SK-N-SH (cell line): ENCODE measurements at regions not wholly inside any gene's neighbourhood (a gene's known extent, or its start where the extent isn't known, plus 50 kb on each side); places are given as distances from the start of the nearest gene placed in this dataset.

Experiments
- CTCF ChIA-PET: fragments of 300-600, 350-600 bp; formaldehyde crosslinking; extraction: SDS; loops from one replicate; lab custom pipeline; 2021; lab: Yijun Ruan, JAX
- POLR2A ChIA-PET: fragments of 350-600 bp; sonication (Branson Sonifier 250); formaldehyde crosslinking; extraction: SDS; loops from one replicate; lab custom pipeline; 2020; ENCODE audit warnings: antibody characterized with exemption, inconsistent platforms; lab: Yijun Ruan, JAX
- DNase-seq: peaks from one replicate; pipeline ENCODE4 v3.0.0; 2012
- H2AFZ ChIP-seq: fragments of 200-600 bp; sonication (generic); 2 replicates; pipeline ENCODE4 v1.8.1; 2016; ENCODE audit warnings: antibody characterized with exemption, mild to moderate bottlenecking, low read depth
- H3F3A ChIP-seq: fragments of 200-600 bp; sonication (generic); replicated peaks from 2 replicates; pipeline ENCODE3; 2016; ENCODE audit warnings: antibody characterized with exemption, mild to moderate bottlenecking; ENCODE audit not compliant: insufficient read depth
- H3K27ac ChIP-seq, 2 experiments: fragments of 200-500 bp in 1 of 2; fragments of 200-600 bp in 1 of 2; sonication (Bioruptor generic) in 1 of 2; sonication (generic), shearing (Covaris generic) in 1 of 2; 2 replicates each; pipeline versions ENCODE4 v1.5.1 to v1.6.1; 2014 to 2016; ENCODE audit warnings: low read depth in 2 of 2, inconsistent platforms in 1 of 2, low read length in 1 of 2, mild to moderate bottlenecking in 1 of 2, mixed read lengths in 1 of 2
- H3K27me3 ChIP-seq: fragments of 200-600 bp; sonication (generic), shearing (Covaris generic); 2 replicates; pipeline ENCODE4 v1.6.1; 2016; ENCODE audit warnings: mixed run types; ENCODE audit not compliant: insufficient read depth
- H3K36me3 ChIP-seq, 2 experiments: fragments of 200-500 bp in 1 of 2; fragments of 200-600 bp in 1 of 2; sonication (Bioruptor generic) in 1 of 2; sonication (generic) in 1 of 2; replicated peaks in 1 of 2; 2 replicates each; pipeline versions ENCODE3 to v1.5.1; 2014 to 2016; ENCODE audit warnings: low read length in 1 of 2, mild to moderate bottlenecking in 1 of 2; ENCODE audit not compliant: insufficient read depth in 2 of 2, control insufficient read depth in 1 of 2
- H3K4me1 ChIP-seq, 2 experiments: fragments of 200-500 bp in 1 of 2; fragments of 200-600 bp in 1 of 2; sonication (Bioruptor generic) in 1 of 2; sonication (generic), shearing (Covaris generic) in 1 of 2; 2 replicates each; pipeline versions ENCODE4 v1.5.1 to v1.6.1; 2014 to 2016; ENCODE audit warnings: low read depth in 1 of 2, low read length in 1 of 2, mixed run types in 1 of 2; ENCODE audit not compliant: insufficient read depth in 2 of 2, control insufficient read depth in 1 of 2
- H3K4me2 ChIP-seq: fragments of 200-600 bp; sonication (generic), shearing (Covaris generic); 2 replicates; pipeline ENCODE4 v1.6.1; 2017; ENCODE audit warnings: mixed run types
- H3K4me3 ChIP-seq, 2 experiments: fragments of 200-500 bp in 1 of 2; fragments of 200-600 bp in 1 of 2; sonication (Bioruptor generic) in 1 of 2; sonication (generic), shearing (Covaris generic) in 1 of 2; 2 replicates each; pipeline versions ENCODE4 v1.5.1 to v1.8.1; 2014 to 2016; ENCODE audit warnings: low read depth in 2 of 2, inconsistent platforms in 1 of 2, low read length in 1 of 2, mild to moderate bottlenecking in 1 of 2, mixed read lengths in 1 of 2, moderate library complexity in 1 of 2
- H3K79me2 ChIP-seq: fragments of 200-600 bp; sonication (generic); 2 replicates; pipeline ENCODE4 v1.8.1; 2017; ENCODE audit warnings: mild to moderate bottlenecking; ENCODE audit not compliant: insufficient read depth
- H3K9ac ChIP-seq: fragments of 200-600 bp; sonication (generic); 2 replicates; pipeline ENCODE4 v1.6.1; 2017; ENCODE audit warnings: mixed run types
- H3K9me2 ChIP-seq: fragments of 200-600 bp; sonication (generic); 2 replicates; pipeline ENCODE4 v1.6.1; 2017; ENCODE audit warnings: mixed run types
- H3K9me3 ChIP-seq: fragments of 200-600 bp; sonication (generic); 2 replicates; pipeline ENCODE4 v1.6.1; 2017; ENCODE audit warnings: mixed run types, mild to moderate bottlenecking, moderate library complexity
- H4K20me1 ChIP-seq: fragments of 200-600 bp; sonication (generic); 2 replicates; pipeline ENCODE4 v1.6.1; 2017; ENCODE audit warnings: mild to moderate bottlenecking, mixed run types; ENCODE audit not compliant: insufficient read depth
- CTCF ChIP-seq: fragments of 200-600 bp; sonication (generic); IDR thresholded peaks from 2 replicates; pipeline ENCODE4 v1.6.1; 2017; ENCODE audit warnings: antibody characterized with exemption, mild to moderate bottlenecking, moderate library complexity
- GABPA ChIP-seq: IDR thresholded peaks from 2 replicates; pipeline ENCODE4 v1.4.0; 2012; ENCODE audit warnings: low read depth, mild to moderate bottlenecking
- GATA2 ChIP-seq: sonication (generic); formaldehyde crosslinking; IDR thresholded peaks from 2 replicates; pipeline ENCODE4 v1.5.0; 2020; ENCODE audit warnings: mild to moderate bottlenecking, missing genetic modification reagents
- MAX ChIP-seq: IDR thresholded peaks from 2 replicates; pipeline ENCODE4 v1.4.0; 2012; ENCODE audit warnings: low read depth
- MXI1 ChIP-seq: IDR thresholded peaks from 2 replicates; pipeline ENCODE4 v1.6.1; 2012; ENCODE audit warnings: mild to moderate bottlenecking, low read depth, low read length, improper control_type of control experiment
- RCOR1 ChIP-seq: fragments of 150-350 bp; IDR thresholded peaks from 2 replicates; pipeline ENCODE4 v1.6.1; 2017; ENCODE audit warnings: antibody characterized with exemption, low read length
- RXRA ChIP-seq: IDR thresholded peaks from 2 replicates; pipeline ENCODE4 v1.4.0; 2012; ENCODE audit warnings: low read depth, mild to moderate bottlenecking, borderline replicate concordance
- ZBTB33 ChIP-seq: IDR thresholded peaks from 2 replicates; pipeline ENCODE4 v1.4.0; 2012; ENCODE audit warnings: low read depth, borderline replicate concordance
- WGBS: methylation state at CpG from one replicate; pipeline ENCODE4 v1.1.6; 2017; ENCODE audit warnings: low lambda C conversion rate; 5-methylcytosine and 5-hydroxymethylcytosine counted together
- TF ChIP-seq, protein P1 (sequence below): fragments of 150-350 bp; IDR thresholded peaks from 2 replicates; pipeline ENCODE4 v1.6.1; 2016; ENCODE audit warnings: mild to moderate bottlenecking, low read depth, low read length
- TF ChIP-seq, protein P2 (sequence below): fragments of 150-350 bp; IDR thresholded peaks from 2 replicates; pipeline ENCODE4 v1.6.1; 2017; ENCODE audit warnings: antibody characterized with exemption, low read length, low read depth, borderline replicate concordance

GRCh38 chr9:108680946-108681345, 174.8 kb downstream of the ACTL7B start:
- ChIA-PET CTCF (no interaction called here), POLR2A (no interaction called here)
- no peaks in the 10 kb centered on the region for H4K20me1 ChIP-seq
- 7% methylated on average over 4 of the region's 4 CpGs for WGBS
- H3K27me3 ChIP-seq = peaks cover 7% of the 10 kb centered on the region; the same call in 1 of the 2 replicates
- no peak overlapping the region for H3K27ac ChIP-seq
- H3K9ac ChIP-seq = no peak overlapping the region
- H3K4me1 ChIP-seq = no peaks in the 10 kb centered on the region
- H3F3A ChIP-seq = no peaks in the 10 kb centered on the region
- H2AFZ ChIP-seq = no peak overlapping the region
- H3K9me2 ChIP-seq = no peaks in the 10 kb centered on the region
- TF ChIP-seq MAX (no peak), RCOR1 (no peak), CTCF (no peak), ZBTB33 (no peak), GATA2 (CRISPR knock-in tag) (no peak), RXRA (no peak)
- TF ChIP-seq, protein P1, sequence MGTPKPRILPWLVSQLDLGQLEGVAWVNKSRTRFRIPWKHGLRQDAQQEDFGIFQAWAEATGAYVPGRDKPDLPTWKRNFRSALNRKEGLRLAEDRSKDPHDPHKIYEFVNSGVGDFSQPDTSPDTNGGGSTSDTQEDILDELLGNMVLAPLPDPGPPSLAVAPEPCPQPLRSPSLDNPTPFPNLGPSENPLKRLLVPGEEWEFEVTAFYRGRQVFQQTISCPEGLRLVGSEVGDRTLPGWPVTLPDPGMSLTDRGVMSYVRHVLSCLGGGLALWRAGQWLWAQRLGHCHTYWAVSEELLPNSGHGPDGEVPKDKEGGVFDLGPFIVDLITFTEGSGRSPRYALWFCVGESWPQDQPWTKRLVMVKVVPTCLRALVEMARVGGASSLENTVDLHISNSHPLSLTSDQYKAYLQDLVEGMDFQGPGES = no peak
- no peaks in the 10 kb centered on the region for H3K9me3 ChIP-seq
- no peaks in the 10 kb centered on the region for H3K79me2 ChIP-seq
- no peaks in the 10 kb centered on the region for H3K36me3 ChIP-seq
- no peak for DNase-seq
- no peak overlapping the region for H3K4me2 ChIP-seq
- no peak overlapping the region for H3K4me3 ChIP-seq

DNA sequence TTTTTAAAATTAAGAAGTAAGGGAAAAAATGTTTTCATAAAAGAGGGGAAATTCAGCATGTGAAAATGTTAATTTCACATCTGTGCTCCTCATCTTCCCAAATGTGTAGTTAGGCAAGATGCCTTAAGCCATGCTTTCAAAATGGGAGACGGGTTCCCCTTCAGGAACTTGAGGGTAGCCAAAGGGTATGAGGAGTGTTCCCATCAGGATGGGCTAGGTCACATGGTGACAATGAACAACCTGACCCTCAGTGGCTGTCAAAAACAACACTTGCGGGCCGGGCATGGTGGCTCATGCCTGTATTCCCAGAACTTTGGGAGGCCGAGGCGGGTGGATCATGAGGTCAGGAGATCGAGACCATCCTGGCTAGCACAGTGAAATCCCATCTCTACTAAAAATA, 178.0 kb downstream of the ACTL7B start:
- Histone ChIP-seq H3F3A (no peaks in the 10 kb centered on the region), H3K9me3 (no peaks in the 10 kb centered on the region), H3K27me3 (peaks cover 7% of the 10 kb centered on the region; the same call in 1 of the 2 replicates), H2AFZ (no peak overlapping the region), H3K4me1 (no peaks in the 10 kb centered on the region), H3K9me2 (no peaks in the 10 kb centered on the region), H3K4me2 (no peak overlapping the region), H4K20me1 (no peaks in the 10 kb centered on the region), H3K9ac (no peak overlapping the region), H3K79me2 (no peaks in the 10 kb centered on the region), H3K4me3 (no peak overlapping the region)
- 11% methylated on average over 6 of the region's 6 CpGs for WGBS
- ChIA-PET CTCF (no interaction called here), POLR2A (no interaction called here)
- TF ChIP-seq MAX = no peak
- no peak for TF ChIP-seq RXRA
- TF ChIP-seq GABPA = no peak
- TF ChIP-seq, protein P2, sequence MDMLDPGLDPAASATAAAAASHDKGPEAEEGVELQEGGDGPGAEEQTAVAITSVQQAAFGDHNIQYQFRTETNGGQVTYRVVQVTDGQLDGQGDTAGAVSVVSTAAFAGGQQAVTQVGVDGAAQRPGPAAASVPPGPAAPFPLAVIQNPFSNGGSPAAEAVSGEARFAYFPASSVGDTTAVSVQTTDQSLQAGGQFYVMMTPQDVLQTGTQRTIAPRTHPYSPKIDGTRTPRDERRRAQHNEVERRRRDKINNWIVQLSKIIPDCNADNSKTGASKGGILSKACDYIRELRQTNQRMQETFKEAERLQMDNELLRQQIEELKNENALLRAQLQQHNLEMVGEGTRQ = no peak
- no peak for TF ChIP-seq MXI1
- TF ChIP-seq, protein P1 = no peak
- no peak for TF ChIP-seq ZBTB33
- TF ChIP-seq, all 33 proteins: peak for 0
- H3K27ac ChIP-seq = no peak overlapping the region
- DNase-seq = no peak
- H3K36me3 ChIP-seq = no peaks in the 10 kb centered on the region
